Kidney capillary endothelial cell (primary cell): ENCODE measurements at regions not wholly inside any gene's neighbourhood (a gene's known extent, or its start where the extent isn't known, plus 50 kb on each side); places are given as distances from the start of the nearest gene placed in this dataset.
"Not testable (repeated sequence)": the region's sequence is repeated elsewhere in the genome, so short reads cannot be mapped to it uniquely, and the experiment has no call there.

ENCODE experiments used
- DNase-seq: peaks from one replicate; pipeline ENCODE4 v3.0.0-alpha.2; 2018; ENCODE audit warnings: low spot score

GRCh38 chr3:171548917-171549316, 88.7 kb upstream of the TNIK start:
- DNase-seq, result no peak

GRCh38 chr3:171543759-171544300, 83.6 kb upstream of the TNIK start:
- no peak for DNase-seq

DNA sequence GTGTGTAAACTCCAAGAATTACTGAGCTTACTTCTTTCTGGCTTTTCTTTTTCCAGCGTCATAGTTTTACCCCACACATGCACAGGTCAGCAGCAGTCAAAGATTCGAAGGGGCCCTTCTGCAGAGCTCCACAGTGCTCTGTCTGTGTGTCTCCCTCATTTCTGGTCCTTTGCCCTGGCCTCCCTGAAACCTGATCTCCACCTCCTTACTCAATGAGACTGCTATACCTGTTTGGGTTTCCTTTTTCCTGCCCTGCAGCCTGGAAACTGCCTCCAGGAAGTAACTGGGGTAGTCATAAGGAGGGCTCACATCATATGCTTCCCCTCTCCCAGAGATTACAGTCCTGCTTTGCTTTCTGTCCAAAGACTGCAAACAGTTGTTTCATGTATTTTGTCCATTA, 82.8 kb upstream of the TNIK start:
- DNase-seq, result peak; percentile 25

DNA sequence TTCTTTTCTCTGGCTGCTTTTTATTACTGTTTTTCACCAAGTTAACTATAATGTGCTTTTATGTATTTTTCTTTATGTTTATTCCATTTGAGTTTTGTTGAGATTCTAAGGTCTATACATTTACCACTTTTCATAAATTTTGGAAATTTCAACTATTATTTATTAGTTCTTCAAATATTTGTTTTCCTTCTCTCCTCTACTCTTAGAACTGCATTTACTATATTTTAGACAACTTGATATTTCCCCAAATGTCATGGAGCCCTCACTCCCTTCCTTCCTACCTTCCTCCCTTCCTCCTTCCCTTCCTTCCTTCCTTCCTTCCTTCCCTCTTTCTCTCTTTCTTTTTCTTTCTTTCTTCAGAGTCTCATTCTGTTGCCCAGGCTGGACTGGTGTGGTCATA, 81.4 kb upstream of the TNIK start:
- DNase-seq, result no peak

DNA sequence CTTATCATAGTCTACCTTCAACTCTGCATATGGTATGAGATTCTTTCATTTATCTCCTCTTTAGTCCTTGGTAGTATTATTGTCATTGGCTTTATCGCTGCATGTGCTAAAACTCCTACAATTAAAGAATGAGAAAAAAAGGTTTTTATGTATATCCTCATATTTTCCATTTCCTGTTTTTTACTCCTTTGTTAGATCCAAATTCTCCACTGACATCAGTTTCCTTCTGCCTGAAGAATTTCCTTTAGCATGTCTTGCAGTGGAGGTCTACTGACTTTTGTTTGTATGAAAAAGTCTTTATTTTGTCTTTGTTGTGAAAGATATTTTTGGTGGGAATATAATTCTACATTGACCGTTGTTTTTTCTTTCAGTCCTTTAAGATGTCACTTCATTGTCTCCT, 81.0 kb upstream of the TNIK start:
- no peak for DNase-seq

DNA sequence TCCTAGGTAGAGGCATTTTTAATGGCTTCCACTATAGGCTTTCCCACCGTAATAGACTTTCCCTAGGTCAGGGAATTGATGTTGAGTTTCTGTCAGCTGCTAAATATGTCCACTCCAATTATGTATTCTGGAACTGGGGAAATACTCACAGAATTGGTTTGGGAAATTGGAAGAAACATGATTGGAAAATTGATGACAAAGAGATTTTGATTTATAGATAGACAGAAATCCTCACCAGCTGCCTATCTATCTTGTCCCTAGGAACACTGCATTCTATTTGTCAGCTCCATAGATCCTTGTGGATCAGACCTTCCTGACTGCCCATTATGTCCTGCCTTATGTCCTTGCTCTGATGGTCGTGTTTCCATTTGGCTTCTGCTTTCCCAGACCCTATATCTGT, 75.6 kb upstream of the TNIK start:
- DNase-seq, result no peak

- DNase-seq, result no peak
These were observed 74.9 kb upstream of the TNIK start for GRCh38 chr3:171535133-171535532.

GRCh38 chr3:171533702-171534101, 73.5 kb upstream of the TNIK start:
- no peak for DNase-seq

DNA sequence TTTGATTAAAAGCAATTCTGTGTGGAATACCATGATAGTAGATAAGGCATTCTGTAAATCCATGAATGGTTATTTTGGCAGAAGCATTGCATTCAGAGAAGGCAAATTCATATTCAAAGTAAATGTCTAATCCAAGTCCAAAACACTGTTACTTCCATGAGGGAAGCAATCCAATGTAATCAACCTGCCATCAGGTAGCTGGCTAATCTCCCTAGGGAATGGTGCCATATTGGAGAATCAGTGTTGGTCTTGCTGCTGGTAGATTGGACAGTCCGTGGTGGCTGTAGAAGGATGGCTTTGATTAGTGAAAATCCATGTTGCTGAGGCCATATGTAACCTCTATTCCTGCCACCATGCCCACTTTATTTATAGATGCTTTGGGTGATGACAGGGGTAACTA, 72.1 kb upstream of the TNIK start:
- no peak for DNase-seq

- no peak for DNase-seq
These were observed 71.5 kb upstream of the TNIK start for GRCh38 chr3:171531716-171532115.

DNA sequence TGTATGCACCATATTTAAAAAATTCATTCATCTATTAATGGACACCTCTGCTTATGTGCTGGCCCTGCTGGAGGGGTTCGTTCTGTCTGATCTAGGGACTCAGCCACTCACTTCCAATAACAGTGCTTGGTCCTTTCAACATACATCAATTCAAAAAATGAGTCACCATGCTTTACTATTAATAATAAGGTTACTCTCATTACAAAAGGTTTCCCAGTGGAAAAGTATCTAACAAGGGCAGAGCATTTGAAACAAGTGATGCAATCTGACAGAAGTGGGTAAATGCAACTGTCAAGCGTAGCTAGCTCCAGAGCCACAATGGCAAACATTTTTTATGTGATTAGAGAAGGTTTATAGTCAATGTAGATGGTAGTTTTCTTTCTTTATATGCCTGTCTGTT, 67.9 kb upstream of the TNIK start:
- no peak for DNase-seq

- no peak for DNase-seq
These were observed 66.7 kb upstream of the TNIK start for GRCh38 chr3:171526869-171527268.

GRCh38 chr3:171526146-171526545, 65.9 kb upstream of the TNIK start:
- DNase-seq, result peak; percentile 41

GRCh38 chr3:171525437-171525836, 65.2 kb upstream of the TNIK start:
- DNase-seq, result no peak

DNA sequence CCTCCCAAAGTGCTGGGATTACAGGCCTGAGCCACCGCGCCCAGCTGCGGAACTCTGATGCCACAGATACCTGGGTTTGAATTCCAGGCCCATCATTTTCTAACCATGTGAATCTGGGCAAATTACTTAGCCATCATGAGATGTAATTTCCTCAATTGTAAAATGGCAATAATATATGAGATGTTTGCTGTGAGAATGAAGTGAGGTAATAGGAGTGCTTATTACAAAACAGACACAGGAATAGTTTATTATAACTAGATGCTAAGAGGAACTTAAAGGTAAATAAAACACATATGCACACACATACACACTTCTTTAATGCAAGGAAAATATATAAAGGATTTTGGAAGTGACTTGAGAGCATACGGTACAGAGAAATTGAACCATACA, 64.7 kb upstream of the TNIK start:
- no peak for DNase-seq

GRCh38 chr3:171522651-171523050, 62.4 kb upstream of the TNIK start:
- DNase-seq, result no peak

GRCh38 chr3:171519423-171519822, 59.2 kb upstream of the TNIK start:
- not testable (repeated sequence) for DNase-seq

- no peak for DNase-seq
These were observed 56.6 kb upstream of the TNIK start for GRCh38 chr3:171516765-171517164.

GRCh38 chr3:171514466-171514865, 54.3 kb upstream of the TNIK start:
- no peak for DNase-seq

DNA sequence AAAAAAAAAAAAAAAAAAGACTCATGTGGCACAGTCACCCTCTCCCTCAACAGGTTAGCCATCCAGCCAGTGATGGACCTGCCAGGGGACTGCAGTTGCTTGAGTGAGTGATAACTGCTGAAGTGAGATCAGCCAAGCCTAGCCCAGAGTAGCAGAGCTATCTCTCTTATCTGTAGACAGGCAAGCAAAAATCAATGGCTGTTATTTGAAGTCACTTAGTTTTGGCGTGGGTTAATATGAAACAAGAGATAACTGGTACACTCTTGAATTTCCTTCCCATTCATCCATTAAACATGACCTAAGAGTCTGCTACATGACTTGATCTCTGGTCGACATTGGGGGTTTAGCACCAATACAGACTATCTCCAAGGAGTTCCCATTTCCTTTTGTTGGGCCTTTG, 51.2 kb upstream of the TNIK start:
- no peak for DNase-seq
